Loucy (cell line): ENCODE measurements at regions not wholly inside any gene's neighbourhood (a gene's known extent, or its start where the extent isn't known, plus 50 kb on each side); places are given as distances from the start of the nearest gene placed in this dataset.

Experiments
- CTCF ChIP-seq: fragments of 200-600 bp; sonication (generic); conservative IDR thresholded peaks from 2 replicates; pipeline ENCODE4 v1.5.1; 2014; ENCODE audit warnings: mild to moderate bottlenecking, antibody characterized with exemption, low read length
- EZH2phosphoT487 ChIP-seq: fragments of 200-600 bp; IDR thresholded peaks from 2 replicates; pipeline ENCODE4 v1.6.1; 2018; ENCODE audit warnings: antibody characterized with exemption, mild to moderate bottlenecking, moderate library complexity, borderline replicate concordance

- TF ChIP-seq CTCF (no peak), EZH2phosphoT487 (no peak)
Measured at GRCh38 chr15:38992930-38993329, 428.3 kb upstream of the RASGRP1 start.
